GM23338 (cell line): ENCODE measurements at regions not wholly inside any gene's neighbourhood (a gene's known extent, or its start where the extent isn't known, plus 50 kb on each side); places are given as distances from the start of the nearest gene placed in this dataset.
"Not testable (repeated sequence)": the region's sequence is repeated elsewhere in the genome, so short reads cannot be mapped to it uniquely, and the experiment has no call there.

ENCODE experiments used
- ATAC-seq: fragments of 200-7000 bp; cut with Tn5 transposase; 3 replicates; pipeline ENCODE4 v1.9.1; 2020
- DNase-seq: peaks from one replicate; pipeline ENCODE4 v3.0.0-alpha.2; 2015; ENCODE audit warnings: low spot score
- H2AFZ ChIP-seq: fragments of 200-600 bp; sonication (generic); 2 replicates; pipeline ENCODE4 v1.8.0; 2016; ENCODE audit warnings: antibody characterized with exemption, mild to moderate bottlenecking, moderate library complexity
- H3F3A ChIP-seq: fragments of 200-600 bp; sonication (generic); replicated peaks from 2 replicates; pipeline ENCODE4 v1.8.0; 2017; ENCODE audit warnings: antibody characterized with exemption, mixed run types, low read depth
- H3K27ac ChIP-seq: fragments of 200-600 bp; sonication (generic); 2 replicates; pipeline ENCODE4 v1.6.1; 2016; ENCODE audit warnings: low read depth
- H3K27me3 ChIP-seq: fragments of 200-600 bp; sonication (generic); 2 replicates; pipeline ENCODE4 v1.8.0; 2016; ENCODE audit warnings: mild to moderate bottlenecking, mixed run types, moderate library complexity; ENCODE audit not compliant: insufficient read depth
- H3K36me3 ChIP-seq: fragments of 200-600 bp; sonication (generic); 2 replicates; pipeline ENCODE4 v1.8.0; 2016; ENCODE audit warnings: mild to moderate bottlenecking; ENCODE audit not compliant: insufficient read depth
- H3K4me1 ChIP-seq: fragments of 200-600 bp; sonication (generic); 2 replicates; pipeline ENCODE4 v1.8.0; 2016; ENCODE audit warnings: mild to moderate bottlenecking, moderate library complexity; ENCODE audit not compliant: insufficient read depth
- H3K4me2 ChIP-seq: fragments of 200-600 bp; sonication (generic); 2 replicates; pipeline ENCODE4 v1.7.1; 2017; ENCODE audit warnings: mixed run types
- H3K4me3 ChIP-seq: fragments of 200-600 bp; sonication (generic); 2 replicates; pipeline ENCODE4 v1.6.1; 2016; ENCODE audit warnings: mixed run types
- H3K79me2 ChIP-seq: fragments of 200-600 bp; sonication (generic); replicated peaks from 2 replicates; pipeline ENCODE4 v1.8.0; 2017; ENCODE audit warnings: mild to moderate bottlenecking; ENCODE audit not compliant: insufficient read depth
- H3K9me2 ChIP-seq: fragments of 200-600 bp; sonication (generic); 2 replicates; pipeline ENCODE4 v1.8.0; 2017; ENCODE audit not compliant: insufficient read depth
- H4K20me1 ChIP-seq: fragments of 200-600 bp; sonication (generic); replicated peaks from 2 replicates; pipeline ENCODE4 v1.8.0; 2017; ENCODE audit warnings: mild to moderate bottlenecking; ENCODE audit not compliant: insufficient read depth
- H3K27ac Mint-ChIP-seq: 2 replicates; pipeline ENCODE4 v1.8.0; 2020; ENCODE audit warnings: inconsistent platforms, mild to moderate bottlenecking, moderate library complexity, mixed read lengths
- H3K27me3 Mint-ChIP-seq: 3 replicates; pipeline ENCODE4 v1.8.0; 2022; ENCODE audit warnings: low read depth, mild to moderate bottlenecking, moderate library complexity, mixed read lengths, inconsistent platforms; ENCODE audit not compliant: insufficient read depth, poor library complexity
- H3K36me3 Mint-ChIP-seq: 3 replicates; pipeline ENCODE4 v1.8.0; 2021; ENCODE audit warnings: low read depth, mild to moderate bottlenecking, inconsistent platforms, moderate library complexity, mixed read lengths
- H3K4me1 Mint-ChIP-seq: 3 replicates; pipeline ENCODE4 v1.8.0; 2020; ENCODE audit warnings: mild to moderate bottlenecking, inconsistent platforms, mixed read lengths
- H3K4me3 Mint-ChIP-seq: 3 replicates; pipeline ENCODE4 v1.8.0; 2021; ENCODE audit warnings: moderate library complexity, mild to moderate bottlenecking, inconsistent platforms, mixed read lengths
- H3K9me3 Mint-ChIP-seq: 3 replicates; pipeline ENCODE4 v1.8.0; 2020; ENCODE audit warnings: moderate library complexity, mild to moderate bottlenecking, inconsistent platforms, mixed read lengths
- EZH2 ChIP-seq: fragments of 200-600 bp; sonication (generic); IDR thresholded peaks from one replicate; pipeline ENCODE4 v1.8.0; 2017; ENCODE audit warnings: antibody characterized with exemption, mild to moderate bottlenecking, low read depth; ENCODE audit not compliant: unreplicated experiment
- EZH2phosphoT487 ChIP-seq: fragments of 200-600 bp; sonication (generic); IDR thresholded peaks from one replicate; pipeline ENCODE4 v1.8.1; 2018; ENCODE audit warnings: antibody characterized with exemption; ENCODE audit not compliant: unreplicated experiment
- JUNB ChIP-seq: IDR thresholded peaks from one replicate; pipeline ENCODE4 v1.6.1; 2016; ENCODE audit warnings: antibody characterized with exemption; ENCODE audit not compliant: unreplicated experiment
- NANOG ChIP-seq: IDR thresholded peaks from 2 replicates; pipeline ENCODE4 v1.6.1; 2016; ENCODE audit warnings: antibody characterized with exemption, borderline replicate concordance
- POLR2AphosphoS5 ChIP-seq: IDR thresholded peaks from 2 replicates; pipeline ENCODE4 v1.6.1; 2016; ENCODE audit warnings: antibody characterized with exemption, low read depth
- REST ChIP-seq: IDR thresholded peaks from one replicate; pipeline ENCODE4 v1.6.1; 2018; ENCODE audit warnings: antibody characterized with exemption; ENCODE audit not compliant: unreplicated experiment
- STAT1 ChIP-seq: IDR thresholded peaks from one replicate; pipeline ENCODE4 v1.6.1; 2016; ENCODE audit warnings: antibody characterized with exemption; ENCODE audit not compliant: unreplicated experiment
- TF ChIP-seq, protein P1 (sequence below), 2 experiments: fragments of 200-600 bp in 1 of 2; sonication (generic) in 1 of 2; conservative IDR thresholded peaks; 2 replicates each; pipeline versions ENCODE4 v1.5.1 to v1.6.1; 2016 to 2017; ENCODE audit warnings: antibody characterized with exemption in 2 of 2, low read depth in 2 of 2, mild to moderate bottlenecking in 2 of 2, moderate library complexity in 1 of 2

GRCh38 chr5:174935854-174936474 is 211.6 kb downstream of the MSX2 start:
- Histone ChIP-seq H3K79me2 (no peaks in the 10 kb centered on the region), H3K4me3 (no peak overlapping the region), H2AFZ (peak overlapping the region; percentile 94), H3K4me1 (no peaks in the 10 kb centered on the region), H3K4me2 (no peak overlapping the region), H3K36me3 (no peaks in the 10 kb centered on the region), H3K27me3 (no peaks in the 10 kb centered on the region), H4K20me1 (no peaks in the 10 kb centered on the region), H3K27ac (no peak overlapping the region), H3F3A (no peaks in the 10 kb centered on the region), H3K9me2 (peaks cover 4% of the 10 kb centered on the region; the same call in 1 of the 2 replicates)
- ATAC-seq: peak; percentile 99
- Mint-ChIP-seq H3K27me3 (peaks cover 2% of the 10 kb centered on the region), H3K27ac (no peak overlapping the region), H3K4me1 (no peaks in the 10 kb centered on the region; the same call in 2 of the 3 replicates), H3K36me3 (no peaks in the 10 kb centered on the region), H3K9me3 (no peaks in the 10 kb centered on the region), H3K4me3 (no peak overlapping the region)
- TF ChIP-seq JUNB: no peak
- TF ChIP-seq EZH2: no peak
- TF ChIP-seq NANOG: no peak
- TF ChIP-seq EZH2phosphoT487: no peak
- TF ChIP-seq STAT1: no peak
- no peak for TF ChIP-seq REST
- no peak for TF ChIP-seq POLR2AphosphoS5
- TF ChIP-seq, protein P1, sequence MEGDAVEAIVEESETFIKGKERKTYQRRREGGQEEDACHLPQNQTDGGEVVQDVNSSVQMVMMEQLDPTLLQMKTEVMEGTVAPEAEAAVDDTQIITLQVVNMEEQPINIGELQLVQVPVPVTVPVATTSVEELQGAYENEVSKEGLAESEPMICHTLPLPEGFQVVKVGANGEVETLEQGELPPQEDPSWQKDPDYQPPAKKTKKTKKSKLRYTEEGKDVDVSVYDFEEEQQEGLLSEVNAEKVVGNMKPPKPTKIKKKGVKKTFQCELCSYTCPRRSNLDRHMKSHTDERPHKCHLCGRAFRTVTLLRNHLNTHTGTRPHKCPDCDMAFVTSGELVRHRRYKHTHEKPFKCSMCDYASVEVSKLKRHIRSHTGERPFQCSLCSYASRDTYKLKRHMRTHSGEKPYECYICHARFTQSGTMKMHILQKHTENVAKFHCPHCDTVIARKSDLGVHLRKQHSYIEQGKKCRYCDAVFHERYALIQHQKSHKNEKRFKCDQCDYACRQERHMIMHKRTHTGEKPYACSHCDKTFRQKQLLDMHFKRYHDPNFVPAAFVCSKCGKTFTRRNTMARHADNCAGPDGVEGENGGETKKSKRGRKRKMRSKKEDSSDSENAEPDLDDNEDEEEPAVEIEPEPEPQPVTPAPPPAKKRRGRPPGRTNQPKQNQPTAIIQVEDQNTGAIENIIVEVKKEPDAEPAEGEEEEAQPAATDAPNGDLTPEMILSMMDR (conservative IDR thresholded peaks at IDR 0.05; ENCODE audit: low read depth in 2 of 2): peak; percentile 92 to 100
- DNase-seq: peak; percentile 86

DNA sequence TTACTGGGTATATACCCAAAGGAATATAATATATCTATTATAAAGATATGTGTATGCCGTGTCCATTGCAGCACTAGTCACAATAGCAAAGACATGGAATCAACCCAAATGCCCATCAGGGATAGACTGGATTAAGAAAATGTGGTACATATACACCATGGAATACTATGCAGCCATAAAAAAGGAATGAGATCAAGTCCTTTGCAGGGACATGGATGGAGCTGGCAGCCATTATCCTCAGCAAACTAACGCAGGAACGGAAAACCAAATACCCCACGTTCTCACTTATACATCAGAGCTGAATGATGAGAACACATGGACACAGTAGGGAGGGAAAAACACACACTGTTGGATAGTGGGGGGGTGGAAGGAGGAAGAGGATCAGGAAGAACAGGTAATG is 206.7 kb downstream of the MSX2 start:
- H3K27ac ChIP-seq, H3K36me3 ChIP-seq, H2AFZ ChIP-seq, H3K27ac Mint-ChIP-seq, ATAC-seq, H3K27me3 Mint-ChIP-seq, H3K4me1 ChIP-seq, H3K79me2 ChIP-seq, DNase-seq, H3K4me3 ChIP-seq, H3F3A ChIP-seq, H3K36me3 Mint-ChIP-seq, H4K20me1 ChIP-seq, H3K4me1 Mint-ChIP-seq, H3K27me3 ChIP-seq, H3K4me3 Mint-ChIP-seq, H3K4me2 ChIP-seq, H3K9me2 ChIP-seq, H3K9me3 Mint-ChIP-seq: not testable (repeated sequence)
